ENCODE measurements at regions not wholly inside any gene's neighbourhood (a gene's known extent, or its start where the extent isn't known, plus 50 kb on each side); places are given as distances from the start of the nearest gene placed in this dataset.

DNA sequence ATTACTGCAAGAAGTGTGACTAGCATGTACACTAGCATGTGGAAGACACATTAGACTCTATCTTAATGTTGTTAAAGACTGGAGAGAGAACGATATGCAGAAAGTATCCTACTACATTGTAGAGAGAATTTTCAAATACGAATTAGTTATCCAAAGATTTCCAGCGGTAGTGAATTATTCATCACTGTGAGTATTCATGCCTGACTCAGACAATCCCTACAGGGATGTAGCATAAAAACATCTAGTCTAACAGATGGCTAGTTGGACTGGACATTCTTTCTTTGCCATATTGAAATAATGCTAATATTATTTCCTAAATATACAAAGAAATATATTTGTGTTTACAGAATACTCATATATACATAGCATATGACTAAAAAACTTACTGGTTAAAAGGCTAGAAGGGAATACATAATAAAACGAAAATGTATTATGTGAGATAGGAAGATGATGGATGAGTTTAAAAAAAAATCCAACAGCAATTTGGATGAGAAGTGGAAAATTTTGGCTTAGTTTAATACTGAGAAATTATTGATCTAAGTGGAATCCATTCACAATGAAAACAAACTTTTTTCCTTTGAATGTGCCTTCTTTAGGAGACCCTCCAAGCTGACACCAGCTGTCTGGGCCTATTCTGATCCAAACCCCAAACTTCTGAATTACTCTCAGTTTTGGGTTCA, 580.7 kb downstream of the RFPL4B start:
- TF ChIP-seq, protein P1, sequence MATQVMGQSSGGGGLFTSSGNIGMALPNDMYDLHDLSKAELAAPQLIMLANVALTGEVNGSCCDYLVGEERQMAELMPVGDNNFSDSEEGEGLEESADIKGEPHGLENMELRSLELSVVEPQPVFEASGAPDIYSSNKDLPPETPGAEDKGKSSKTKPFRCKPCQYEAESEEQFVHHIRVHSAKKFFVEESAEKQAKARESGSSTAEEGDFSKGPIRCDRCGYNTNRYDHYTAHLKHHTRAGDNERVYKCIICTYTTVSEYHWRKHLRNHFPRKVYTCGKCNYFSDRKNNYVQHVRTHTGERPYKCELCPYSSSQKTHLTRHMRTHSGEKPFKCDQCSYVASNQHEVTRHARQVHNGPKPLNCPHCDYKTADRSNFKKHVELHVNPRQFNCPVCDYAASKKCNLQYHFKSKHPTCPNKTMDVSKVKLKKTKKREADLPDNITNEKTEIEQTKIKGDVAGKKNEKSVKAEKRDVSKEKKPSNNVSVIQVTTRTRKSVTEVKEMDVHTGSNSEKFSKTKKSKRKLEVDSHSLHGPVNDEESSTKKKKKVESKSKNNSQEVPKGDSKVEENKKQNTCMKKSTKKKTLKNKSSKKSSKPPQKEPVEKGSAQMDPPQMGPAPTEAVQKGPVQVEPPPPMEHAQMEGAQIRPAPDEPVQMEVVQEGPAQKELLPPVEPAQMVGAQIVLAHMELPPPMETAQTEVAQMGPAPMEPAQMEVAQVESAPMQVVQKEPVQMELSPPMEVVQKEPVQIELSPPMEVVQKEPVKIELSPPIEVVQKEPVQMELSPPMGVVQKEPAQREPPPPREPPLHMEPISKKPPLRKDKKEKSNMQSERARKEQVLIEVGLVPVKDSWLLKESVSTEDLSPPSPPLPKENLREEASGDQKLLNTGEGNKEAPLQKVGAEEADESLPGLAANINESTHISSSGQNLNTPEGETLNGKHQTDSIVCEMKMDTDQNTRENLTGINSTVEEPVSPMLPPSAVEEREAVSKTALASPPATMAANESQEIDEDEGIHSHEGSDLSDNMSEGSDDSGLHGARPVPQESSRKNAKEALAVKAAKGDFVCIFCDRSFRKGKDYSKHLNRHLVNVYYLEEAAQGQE (IDR thresholded peaks at IDR 0.05; ENCODE audit: insufficient replicate concordance, low read depth): no peak
- TF ChIP-seq GABPA (IDR thresholded peaks at IDR 0.05; ENCODE audit: low read depth) (no peak), POLR2AphosphoS5 (IDR thresholded peaks at IDR 0.05; ENCODE audit: low read depth) (no peak), CTCF (IDR thresholded peaks at IDR 0.05; ENCODE audit: insufficient read depth, low read length) (no peak), SPI1 (IDR thresholded peaks at IDR 0.05; ENCODE audit: borderline replicate concordance, low read depth) (no peak)
- H3K4me3 ChIP-seq (replicated peaks; ENCODE audit: insufficient read depth, low read length): no peak overlapping the region
- H3K27me3 ChIP-seq (ENCODE audit: insufficient read depth, poor library complexity, severe bottlenecking): no peaks in the 10 kb centered on the region
- DNase-seq (ENCODE audit: low read depth in 1 of 2, low spot score in 1 of 2): no peak
- no peak overlapping the region for H3K27ac ChIP-seq (replicated peaks)

DNA sequence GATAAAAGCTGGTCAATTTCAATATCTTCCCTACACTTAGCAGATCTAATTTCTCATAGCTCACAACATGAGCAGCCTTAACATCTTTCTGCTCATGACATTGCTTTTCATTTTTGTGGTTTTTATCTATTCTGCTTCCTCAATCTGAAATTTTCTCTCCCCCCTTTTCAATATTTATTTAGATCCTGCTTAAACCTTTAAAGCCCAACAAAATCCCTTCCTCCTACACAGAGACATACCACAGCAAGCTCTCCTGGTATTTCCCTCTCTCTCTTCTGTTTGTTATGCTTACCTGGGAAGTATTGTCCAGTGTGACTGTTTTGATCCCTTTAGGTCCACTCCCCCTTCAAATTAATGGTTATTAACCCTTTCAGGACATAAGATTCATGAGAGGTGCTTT, 582.5 kb downstream of the RFPL4B start:
- H3K27ac ChIP-seq (replicated peaks): no peak overlapping the region
- DNase-seq (ENCODE audit: low read depth in 1 of 2, low spot score in 1 of 2): no peak

GRCh38 chr6:112931832-112932231, 584.7 kb downstream of the RFPL4B start:
- no peak for DNase-seq (ENCODE audit: low read depth in 1 of 2, low spot score in 1 of 2)
- Histone ChIP-seq H3K4me3 (replicated peaks; ENCODE audit: insufficient read depth, low read length) (no peak overlapping the region), H3K27me3 (ENCODE audit: insufficient read depth, poor library complexity, severe bottlenecking) (no peaks in the 10 kb centered on the region), H3K27ac (replicated peaks) (no peak overlapping the region)
- TF ChIP-seq, protein P1 (IDR thresholded peaks at IDR 0.05; ENCODE audit: insufficient replicate concordance, low read depth): no peak
- TF ChIP-seq POLR2AphosphoS5 (IDR thresholded peaks at IDR 0.05; ENCODE audit: low read depth) (no peak), GABPA (IDR thresholded peaks at IDR 0.05; ENCODE audit: low read depth) (no peak), CTCF (IDR thresholded peaks at IDR 0.05; ENCODE audit: insufficient read depth, low read length) (no peak), SPI1 (IDR thresholded peaks at IDR 0.05; ENCODE audit: borderline replicate concordance, low read depth) (no peak)

More for the DNA sequence above, 582.5 kb downstream of the RFPL4B start:
- TF ChIP-seq, protein P1 (IDR thresholded peaks at IDR 0.05; ENCODE audit: insufficient replicate concordance, low read depth): no peak
- TF ChIP-seq GABPA (IDR thresholded peaks at IDR 0.05; ENCODE audit: low read depth): no peak
- no peak for TF ChIP-seq SPI1 (IDR thresholded peaks at IDR 0.05; ENCODE audit: borderline replicate concordance, low read depth)
- no peak for TF ChIP-seq CTCF (IDR thresholded peaks at IDR 0.05; ENCODE audit: insufficient read depth, low read length)
- TF ChIP-seq POLR2AphosphoS5 (IDR thresholded peaks at IDR 0.05; ENCODE audit: low read depth): no peak
- no peaks in the 10 kb centered on the region for H3K27me3 ChIP-seq (ENCODE audit: insufficient read depth, poor library complexity, severe bottlenecking)
- H3K4me3 ChIP-seq (replicated peaks; ENCODE audit: insufficient read depth, low read length): no peak overlapping the region
